ENCODE measurements at regions not wholly inside any gene's neighbourhood (a gene's known extent, or its start where the extent isn't known, plus 50 kb on each side); places are given as distances from the start of the nearest gene placed in this dataset.

DNA sequence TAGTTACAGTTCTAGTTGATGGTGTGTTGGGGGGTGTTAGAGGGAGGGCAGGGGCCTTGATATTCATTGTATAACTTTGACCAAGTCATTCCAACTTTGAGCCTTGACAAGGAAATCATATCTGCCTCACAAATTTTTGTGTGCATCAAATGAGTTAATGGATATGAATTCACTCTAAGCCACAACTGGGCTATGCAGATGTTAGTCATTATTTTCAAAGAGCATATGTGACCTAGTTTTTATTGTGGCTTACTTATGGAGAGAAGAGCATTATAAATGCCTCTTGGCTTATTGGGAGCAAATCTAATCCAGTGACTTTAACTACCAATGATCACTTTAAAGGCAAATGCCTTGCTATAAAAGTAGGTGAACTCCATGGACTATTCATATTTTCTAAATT is 250.2 kb downstream of the LPIN1 start:
- TF ChIP-seq, protein P1, sequence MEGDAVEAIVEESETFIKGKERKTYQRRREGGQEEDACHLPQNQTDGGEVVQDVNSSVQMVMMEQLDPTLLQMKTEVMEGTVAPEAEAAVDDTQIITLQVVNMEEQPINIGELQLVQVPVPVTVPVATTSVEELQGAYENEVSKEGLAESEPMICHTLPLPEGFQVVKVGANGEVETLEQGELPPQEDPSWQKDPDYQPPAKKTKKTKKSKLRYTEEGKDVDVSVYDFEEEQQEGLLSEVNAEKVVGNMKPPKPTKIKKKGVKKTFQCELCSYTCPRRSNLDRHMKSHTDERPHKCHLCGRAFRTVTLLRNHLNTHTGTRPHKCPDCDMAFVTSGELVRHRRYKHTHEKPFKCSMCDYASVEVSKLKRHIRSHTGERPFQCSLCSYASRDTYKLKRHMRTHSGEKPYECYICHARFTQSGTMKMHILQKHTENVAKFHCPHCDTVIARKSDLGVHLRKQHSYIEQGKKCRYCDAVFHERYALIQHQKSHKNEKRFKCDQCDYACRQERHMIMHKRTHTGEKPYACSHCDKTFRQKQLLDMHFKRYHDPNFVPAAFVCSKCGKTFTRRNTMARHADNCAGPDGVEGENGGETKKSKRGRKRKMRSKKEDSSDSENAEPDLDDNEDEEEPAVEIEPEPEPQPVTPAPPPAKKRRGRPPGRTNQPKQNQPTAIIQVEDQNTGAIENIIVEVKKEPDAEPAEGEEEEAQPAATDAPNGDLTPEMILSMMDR (IDR thresholded peaks at IDR 0.05) = no peak
- TF ChIP-seq ZFX (IDR thresholded peaks at IDR 0.05; ENCODE audit: borderline replicate concordance) = no peak

Data from 22Rv1 (cell line).